ENCODE measurements at regions not wholly inside any gene's neighbourhood (a gene's known extent, or its start where the extent isn't known, plus 50 kb on each side); places are given as distances from the start of the nearest gene placed in this dataset.

GRCh38 chr6:53974941-53975340 is 136.3 kb upstream of the MLIP start:
- Histone ChIP-seq H3K27me3 (no peaks in the 10 kb centered on the region), H3K9me3 (no peaks in the 10 kb centered on the region)
- TF ChIP-seq CTCF (IDR thresholded peaks at IDR 0.05; ENCODE audit: low read depth, low read length): no peak

GRCh38 chr6:53975941-53976615 is 135.2 kb upstream of the MLIP start:
- Histone ChIP-seq H3K9me3 (no peaks in the 10 kb centered on the region), H3K36me3 (no peaks in the 10 kb centered on the region), H3K4me1 (no peaks in the 10 kb centered on the region), H3K4me3 (ENCODE audit: low read depth, low read length) (no peak overlapping the region), H3K27me3 (no peaks in the 10 kb centered on the region)
- no peak for TF ChIP-seq CTCF (IDR thresholded peaks at IDR 0.05; ENCODE audit: low read depth, low read length)
- no peak for DNase-seq

More at GRCh38 chr6:53974941-53975340, 136.3 kb upstream of the MLIP start:
- no peaks in the 10 kb centered on the region for H3K4me1 ChIP-seq
- H3K36me3 ChIP-seq: no peaks in the 10 kb centered on the region
- no peak for DNase-seq
- no peak overlapping the region for H3K4me3 ChIP-seq (ENCODE audit: low read depth, low read length)

- Histone ChIP-seq H3K4me1 (no peaks in the 10 kb centered on the region), H3K27me3 (no peaks in the 10 kb centered on the region), H3K9me3 (no peaks in the 10 kb centered on the region), H3K4me3 (ENCODE audit: low read depth, low read length) (no peak overlapping the region), H3K36me3 (no peaks in the 10 kb centered on the region)
- no peak for DNase-seq
- TF ChIP-seq CTCF (IDR thresholded peaks at IDR 0.05; ENCODE audit: low read depth, low read length): no peak
Measured at GRCh38 chr6:53977551-53977950, 133.7 kb upstream of the MLIP start.

GRCh38 chr6:53979468-53980067 is 131.7 kb upstream of the MLIP start:
- Histone ChIP-seq H3K9me3 (no peaks in the 10 kb centered on the region), H3K27me3 (no peaks in the 10 kb centered on the region), H3K4me1 (no peaks in the 10 kb centered on the region), H3K4me3 (ENCODE audit: low read depth, low read length) (no peak overlapping the region), H3K36me3 (no peaks in the 10 kb centered on the region)
- peak; percentile 8 for DNase-seq
- peak; percentile 78 for TF ChIP-seq CTCF (IDR thresholded peaks at IDR 0.05; ENCODE audit: low read depth, low read length)

- H3K27me3 ChIP-seq: no peaks in the 10 kb centered on the region
- H3K9me3 ChIP-seq: no peaks in the 10 kb centered on the region
- H3K36me3 ChIP-seq: no peaks in the 10 kb centered on the region
- no peaks in the 10 kb centered on the region for H3K4me1 ChIP-seq
- no peak for TF ChIP-seq CTCF (IDR thresholded peaks at IDR 0.05; ENCODE audit: low read depth, low read length)
- no peak overlapping the region for H3K4me3 ChIP-seq (ENCODE audit: low read depth, low read length)
- DNase-seq: no peak
Measured at GRCh38 chr6:53982366-53983050, 128.7 kb upstream of the MLIP start.

DNA sequence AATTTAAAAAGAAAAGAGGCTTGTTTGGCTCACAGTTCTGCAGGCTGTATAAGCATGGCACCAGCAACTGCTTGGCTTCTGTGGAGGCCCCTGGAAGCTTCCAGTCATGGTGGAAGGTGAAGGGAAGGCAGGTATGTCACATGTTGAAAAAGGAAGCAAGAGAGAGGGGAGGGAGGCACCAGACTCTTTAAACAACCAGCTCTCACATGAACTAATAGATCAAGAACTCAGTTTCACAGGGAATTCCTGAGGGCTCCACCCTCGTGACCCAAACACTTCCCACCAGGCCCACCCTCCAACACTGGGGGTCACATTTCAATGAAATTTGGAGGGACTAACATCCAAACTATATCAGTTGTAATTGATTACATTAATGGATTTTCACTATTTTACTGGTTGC is 127.9 kb upstream of the MLIP start:
- Histone ChIP-seq H3K4me3 (ENCODE audit: low read depth, low read length) (no peak overlapping the region), H3K4me1 (no peaks in the 10 kb centered on the region), H3K27me3 (no peaks in the 10 kb centered on the region), H3K36me3 (no peaks in the 10 kb centered on the region), H3K9me3 (no peaks in the 10 kb centered on the region)
- no peak for TF ChIP-seq CTCF (IDR thresholded peaks at IDR 0.05; ENCODE audit: low read depth, low read length)
- no peak for DNase-seq
